D721Med (cell line): ENCODE measurements at regions not wholly inside any gene's neighbourhood (a gene's known extent, or its start where the extent isn't known, plus 50 kb on each side); places are given as distances from the start of the nearest gene placed in this dataset.

ENCODE experiments used
- DNase-seq: peaks from one replicate; pipeline ENCODE4 v3.0.0; 2011; ENCODE audit warnings: low spot score; ENCODE audit not compliant: insufficient read length
- FAIRE-seq: peaks from 2 replicates; lab custom pipeline; 2011; peaks lifted over from hg19 to GRCh38; lab: Jason Lieb, UNC
- TF ChIP-seq, protein P1 (sequence below): IDR thresholded peaks from 2 replicates; pipeline ENCODE4 v1.5.1; 2012; ENCODE audit warnings: mild to moderate bottlenecking, control low read depth; ENCODE audit not compliant: insufficient read depth; ENCODE audit errors: missing control alignments

DNA sequence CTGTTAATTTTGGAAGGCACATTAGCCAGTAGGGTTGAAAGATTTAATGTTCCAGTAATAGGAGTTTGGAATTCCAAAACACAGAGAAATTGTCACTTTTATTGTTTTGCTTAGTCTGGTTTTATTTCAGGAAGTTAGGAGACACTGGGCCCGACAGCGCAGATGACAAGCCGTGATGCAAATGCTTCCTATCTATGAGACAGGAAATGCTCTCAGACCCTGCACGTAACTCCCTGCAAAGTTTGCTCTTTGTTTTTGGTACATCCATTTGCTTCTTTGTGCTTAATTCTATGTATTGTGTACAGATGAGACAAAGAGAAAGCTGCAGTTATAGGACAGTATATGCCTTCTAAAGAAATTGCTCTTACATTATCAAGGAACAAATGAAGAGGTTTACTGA, 201.6 kb upstream of the SGK1 start:
- TF ChIP-seq, protein P1, sequence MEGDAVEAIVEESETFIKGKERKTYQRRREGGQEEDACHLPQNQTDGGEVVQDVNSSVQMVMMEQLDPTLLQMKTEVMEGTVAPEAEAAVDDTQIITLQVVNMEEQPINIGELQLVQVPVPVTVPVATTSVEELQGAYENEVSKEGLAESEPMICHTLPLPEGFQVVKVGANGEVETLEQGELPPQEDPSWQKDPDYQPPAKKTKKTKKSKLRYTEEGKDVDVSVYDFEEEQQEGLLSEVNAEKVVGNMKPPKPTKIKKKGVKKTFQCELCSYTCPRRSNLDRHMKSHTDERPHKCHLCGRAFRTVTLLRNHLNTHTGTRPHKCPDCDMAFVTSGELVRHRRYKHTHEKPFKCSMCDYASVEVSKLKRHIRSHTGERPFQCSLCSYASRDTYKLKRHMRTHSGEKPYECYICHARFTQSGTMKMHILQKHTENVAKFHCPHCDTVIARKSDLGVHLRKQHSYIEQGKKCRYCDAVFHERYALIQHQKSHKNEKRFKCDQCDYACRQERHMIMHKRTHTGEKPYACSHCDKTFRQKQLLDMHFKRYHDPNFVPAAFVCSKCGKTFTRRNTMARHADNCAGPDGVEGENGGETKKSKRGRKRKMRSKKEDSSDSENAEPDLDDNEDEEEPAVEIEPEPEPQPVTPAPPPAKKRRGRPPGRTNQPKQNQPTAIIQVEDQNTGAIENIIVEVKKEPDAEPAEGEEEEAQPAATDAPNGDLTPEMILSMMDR = no peak
- FAIRE-seq (no peak), DNase-seq (no peak)

DNA sequence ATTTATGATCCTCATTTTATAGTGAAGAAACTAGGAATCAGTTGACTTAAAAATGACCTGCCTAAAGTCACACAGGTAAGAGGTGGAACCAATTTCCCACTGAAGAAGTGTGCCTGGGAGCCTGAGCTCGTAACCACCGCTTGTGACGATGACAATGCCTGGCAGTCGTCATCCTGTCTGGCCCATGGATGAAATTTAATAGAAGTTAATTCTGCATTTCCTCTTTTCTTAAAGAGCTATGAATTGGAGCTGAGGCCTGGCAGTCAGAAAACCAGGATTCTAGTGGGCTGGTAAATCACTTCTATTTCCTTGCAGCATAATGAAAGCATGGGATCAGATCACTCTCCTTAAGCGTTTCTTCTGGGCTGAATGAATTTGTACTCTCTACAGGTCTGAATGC, 200.0 kb upstream of the SGK1 start:
- TF ChIP-seq, protein P1 = no peak
- DNase-seq = no peak
- FAIRE-seq = no peak

DNA sequence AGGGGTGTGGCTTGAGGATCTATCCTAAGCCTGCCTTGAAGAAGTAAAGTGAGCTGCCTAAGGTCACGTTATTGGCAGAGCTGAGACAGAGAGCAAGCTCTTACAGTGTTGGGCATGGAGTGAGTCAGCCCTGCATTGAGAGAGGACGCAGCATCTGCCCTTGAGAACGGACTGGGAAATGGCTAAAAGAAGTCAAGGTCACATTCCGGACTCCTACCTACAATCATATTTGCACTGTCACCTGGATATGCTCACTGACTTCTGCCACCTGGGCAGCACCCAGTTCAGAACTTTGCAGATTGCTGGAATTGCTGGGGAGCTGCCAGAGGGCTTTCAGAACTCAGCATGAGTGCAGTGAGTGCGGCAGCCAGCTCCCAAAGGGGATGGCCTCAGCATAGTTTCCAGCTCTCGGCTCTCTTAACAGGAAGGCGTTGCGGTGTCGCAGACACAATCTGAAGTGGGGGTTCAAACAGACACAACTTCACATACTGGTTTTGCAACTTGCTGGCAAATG, 199.3 kb upstream of the SGK1 start:
- DNase-seq (no peak), FAIRE-seq (no peak)
- TF ChIP-seq, protein P1 = no peak

DNA sequence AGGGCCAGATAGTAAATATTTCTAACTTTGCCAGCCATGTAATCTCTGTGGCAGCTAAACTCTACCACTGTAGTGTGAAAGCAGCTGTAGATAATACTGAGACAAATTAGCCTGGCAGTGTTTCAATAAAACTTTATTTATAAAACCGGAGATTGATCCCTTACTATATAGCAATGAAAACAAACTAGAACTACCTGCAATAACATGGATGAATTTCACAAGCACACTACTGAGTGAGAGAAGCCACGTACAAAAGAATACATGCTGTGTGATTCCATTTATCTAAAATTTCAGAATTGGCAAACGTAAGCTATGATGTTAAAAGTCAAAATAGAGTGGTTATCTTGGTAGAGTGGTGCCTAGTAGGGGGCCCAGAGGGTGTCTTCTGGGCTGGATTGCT, 198.7 kb upstream of the SGK1 start:
- no peak for DNase-seq
- TF ChIP-seq, protein P1 = no peak
- FAIRE-seq = no peak

DNA sequence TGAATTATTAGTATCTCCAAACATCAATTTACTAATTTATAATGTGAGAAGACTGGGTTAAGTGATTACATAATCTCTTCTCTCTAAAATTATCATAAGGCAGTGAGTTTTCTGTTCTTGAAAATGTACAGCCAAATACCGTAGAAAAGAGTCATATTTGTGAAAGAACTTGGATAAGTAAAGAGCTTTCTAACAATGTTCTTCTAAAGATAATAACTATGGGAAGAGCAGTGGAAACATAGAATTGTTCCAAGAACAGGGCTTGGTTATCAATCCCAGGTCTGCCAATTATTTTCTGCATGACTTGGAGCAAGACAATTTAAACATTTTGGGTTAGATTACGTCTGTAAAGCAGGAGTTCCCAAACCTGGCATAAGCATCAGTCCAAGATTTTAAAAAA, 198.1 kb upstream of the SGK1 start:
- TF ChIP-seq, protein P1 = no peak
- no peak for DNase-seq
- FAIRE-seq = no peak

DNA sequence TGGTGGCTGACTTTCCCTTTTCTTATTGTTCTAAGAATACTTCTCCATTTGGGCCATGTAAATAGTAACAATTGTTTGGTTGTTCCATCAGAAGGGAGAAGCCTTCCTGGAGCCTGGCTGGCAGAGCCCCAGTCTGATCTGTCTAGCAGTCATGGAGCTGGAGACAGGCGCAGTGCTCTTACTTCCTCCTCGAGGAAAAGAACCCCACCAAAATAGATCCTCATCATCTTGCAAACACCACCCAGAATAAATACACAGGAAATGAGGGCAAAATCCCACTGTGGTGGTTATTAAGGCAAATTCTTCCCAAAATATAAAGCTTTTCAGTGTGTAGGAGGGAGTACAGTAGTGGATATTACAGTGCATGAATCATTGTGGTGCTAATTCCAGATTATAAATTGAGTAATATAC, 195.1 kb upstream of the SGK1 start:
- DNase-seq (no peak), FAIRE-seq (no peak)
- TF ChIP-seq, protein P1 = no peak

DNA sequence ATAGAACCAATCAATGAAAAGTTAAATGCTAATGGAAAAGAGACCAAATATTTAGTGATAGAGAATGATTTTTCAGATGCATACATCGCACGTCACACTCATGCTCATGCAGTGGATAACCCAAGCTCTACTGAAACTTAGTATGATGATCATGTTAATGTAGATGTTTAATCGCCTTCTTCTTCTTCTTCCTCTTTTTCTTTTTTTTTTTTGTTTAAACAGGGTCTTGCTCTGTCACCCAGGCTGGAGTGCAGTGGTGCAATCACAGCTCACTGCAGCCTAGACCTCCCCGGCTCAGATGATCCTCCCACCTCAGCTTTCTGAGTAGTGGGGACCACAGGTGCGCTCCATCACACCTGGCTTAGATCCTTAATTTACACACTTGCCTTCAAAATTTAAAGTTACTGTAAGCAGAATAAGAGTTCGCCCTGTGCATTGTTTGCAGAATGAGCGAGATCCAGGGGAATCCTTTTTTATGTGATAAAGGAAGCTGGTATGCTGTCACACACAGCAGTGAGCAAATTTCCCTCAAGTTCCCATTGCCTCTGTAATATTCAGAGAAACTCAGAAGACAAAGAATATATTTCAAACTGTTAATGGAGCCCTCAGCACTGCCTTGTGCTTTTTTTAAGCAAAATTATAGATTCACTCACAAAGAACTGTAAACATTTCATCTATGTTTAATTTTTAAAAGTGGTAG, 194.2 kb upstream of the SGK1 start:
- FAIRE-seq (no peak), DNase-seq (no peak)
- TF ChIP-seq, protein P1 = no peak
